Thyroid gland (tissue), 4 donors: ENCODE measurements at regions not wholly inside any gene's neighbourhood (a gene's known extent, or its start where the extent isn't known, plus 50 kb on each side); places are given as distances from the start of the nearest gene placed in this dataset.

Source experiments
- DNase-seq, 2 donors: peaks; one replicate each; pipeline ENCODE4 v3.0.0-alpha.2; 2019
- H3K27ac ChIP-seq, 3 donors: fragments of 200-600 bp; sonication (generic); 1 replicate in 2 of 3; 2 replicates in 1 of 3; pipeline ENCODE4 v1.5.1; 2016 to 2019; ENCODE audit warnings: mild to moderate bottlenecking in 1 of 3, moderate library complexity in 1 of 3
- H3K27me3 ChIP-seq: fragments of 200-600 bp; sonication (generic); one replicate; pipeline ENCODE4 v1.5.1; 2019
- H3K36me3 ChIP-seq, 2 donors: fragments of 200-600 bp; sonication (generic); one replicate each; pipeline ENCODE4 v1.5.1; 2016 to 2019
- H3K4me1 ChIP-seq, 2 donors: fragments of 200-600 bp; sonication (generic); one replicate each; pipeline ENCODE4 v1.5.1; 2017 to 2019
- H3K4me3 ChIP-seq, 3 donors: fragments of 200-600 bp; sonication (generic); replicated peaks in 1 of 3; 1 replicate in 2 of 3; 2 replicates in 1 of 3; pipeline ENCODE4 v1.5.1; 2016; ENCODE audit warnings: mild to moderate bottlenecking in 1 of 3
- H3K9me3 ChIP-seq: fragments of 200-600 bp; sonication (generic); one replicate; pipeline ENCODE4 v1.5.1; 2017
- CTCF ChIP-seq, 6 experiments: fragments of 200-600 bp in 3 of 6; fragments of 450-650 bp in 3 of 6; sonication (generic) in 3 of 6; IDR thresholded peaks; one replicate each; pipeline ENCODE4 v1.5.1; 2016 to 2019; ENCODE audit warnings: antibody characterized with exemption in 6 of 6, mild to moderate bottlenecking in 2 of 6, inconsistent platforms in 1 of 6, moderate library complexity in 1 of 6
- POLR2A ChIP-seq, 2 donors: fragments of 450-650 bp; IDR thresholded peaks; one replicate each; pipeline ENCODE4 v1.6.1; 2017; ENCODE audit warnings: antibody characterized with exemption in 2 of 2, mild to moderate bottlenecking in 2 of 2, moderate library complexity in 1 of 2
- WGBS, 2 donors: methylation state at CpG; one replicate each; pipeline ENCODE4 v1.1.5; 2017; 5-methylcytosine and 5-hydroxymethylcytosine counted together
- intact Hi-C: fragments of 100-400 bp; cut with DNase I; formaldehyde crosslinking; loops from one replicate; pipeline ENCODE4 v1.15.1; 2023

GRCh38 chr5:179487145-179487544 lies 63.2 kb upstream of the RUFY1 start:
- intact Hi-C loops, result no loop called here
- DNase-seq, result no peak
- H3K9me3 ChIP-seq, result no peaks in the 10 kb centered on the region
- H3K4me1 ChIP-seq, result no peaks in the 10 kb centered on the region
- H3K4me3 ChIP-seq, result no peak overlapping the region
- H3K27ac ChIP-seq, result no peak overlapping the region
- no peaks in the 10 kb centered on the region for H3K36me3 ChIP-seq
- TF ChIP-seq CTCF (IDR thresholded peaks at IDR 0.05) (no peak), POLR2A (IDR thresholded peaks at IDR 0.05) (no peak)
- H3K27me3 ChIP-seq, result no peaks in the 10 kb centered on the region
- WGBS, 2 donors, result 82 to 87% methylated on average over 8 of the region's 8 CpGs

GRCh38 chr5:179486596-179487051 lies 63.7 kb upstream of the RUFY1 start:
- H3K4me1 ChIP-seq, result no peaks in the 10 kb centered on the region
- H3K9me3 ChIP-seq, result no peaks in the 10 kb centered on the region
- H3K36me3 ChIP-seq, result no peaks in the 10 kb centered on the region
- 52 to 59% methylated on average over 7 to 10 of the region's 16 CpGs for WGBS, 2 donors
- H3K4me3 ChIP-seq, result no peak overlapping the region
- H3K27ac ChIP-seq, result no peak overlapping the region
- peak in 1 of 2 donors; percentile 15 for DNase-seq
- intact Hi-C loops, result no loop called here
- TF ChIP-seq CTCF (IDR thresholded peaks at IDR 0.05) (no peak), POLR2A (IDR thresholded peaks at IDR 0.05) (no peak)
- H3K27me3 ChIP-seq, result no peaks in the 10 kb centered on the region

DNA sequence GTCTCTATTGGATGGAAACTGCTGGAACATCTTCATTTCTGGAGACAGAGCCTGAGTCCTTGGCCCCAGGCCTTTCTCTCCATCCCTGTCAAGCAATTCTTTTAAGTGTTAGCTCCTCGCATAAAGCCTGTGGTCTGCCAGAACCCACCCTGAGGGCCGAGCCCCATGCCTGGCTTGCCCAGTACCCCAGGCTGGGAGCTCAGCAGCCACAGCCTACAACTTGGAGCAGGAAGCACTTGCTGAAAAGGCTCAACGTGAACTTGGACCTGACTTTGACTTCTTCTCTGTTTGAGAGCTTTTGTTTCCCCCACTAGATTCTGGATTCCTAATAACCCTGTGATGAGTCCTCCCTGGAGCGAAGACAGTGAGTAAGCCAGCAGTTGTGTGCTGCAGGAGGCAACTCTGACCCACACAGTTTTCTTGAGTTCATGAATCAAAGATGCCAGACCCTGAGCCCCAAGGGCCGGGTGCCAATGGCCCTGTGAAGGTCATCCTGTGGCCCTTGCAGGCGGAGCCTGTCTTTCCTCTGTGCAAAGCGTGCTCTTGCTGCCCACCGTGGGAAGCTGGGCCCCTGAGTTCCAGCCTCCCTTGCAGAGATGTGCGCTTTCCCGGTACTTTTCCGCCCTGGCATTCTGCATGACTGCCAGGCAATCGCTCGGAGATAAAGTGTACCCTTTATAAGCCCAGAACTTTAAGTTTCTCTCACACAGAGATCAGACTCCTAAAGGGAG lies 64.3 kb upstream of the RUFY1 start:
- Histone ChIP-seq H3K4me1 (no peaks in the 10 kb centered on the region), H3K27ac (no peak overlapping the region), H3K9me3 (no peaks in the 10 kb centered on the region), H3K36me3 (no peaks in the 10 kb centered on the region), H3K4me3 (no peak overlapping the region), H3K27me3 (no peaks in the 10 kb centered on the region)
- no peak for DNase-seq
- WGBS, 2 donors, result 88 to 93% methylated on average over 10 to 12 of the region's 13 CpGs
- intact Hi-C loops, result no loop called here
- TF ChIP-seq CTCF (IDR thresholded peaks at IDR 0.05), result no peak

DNA sequence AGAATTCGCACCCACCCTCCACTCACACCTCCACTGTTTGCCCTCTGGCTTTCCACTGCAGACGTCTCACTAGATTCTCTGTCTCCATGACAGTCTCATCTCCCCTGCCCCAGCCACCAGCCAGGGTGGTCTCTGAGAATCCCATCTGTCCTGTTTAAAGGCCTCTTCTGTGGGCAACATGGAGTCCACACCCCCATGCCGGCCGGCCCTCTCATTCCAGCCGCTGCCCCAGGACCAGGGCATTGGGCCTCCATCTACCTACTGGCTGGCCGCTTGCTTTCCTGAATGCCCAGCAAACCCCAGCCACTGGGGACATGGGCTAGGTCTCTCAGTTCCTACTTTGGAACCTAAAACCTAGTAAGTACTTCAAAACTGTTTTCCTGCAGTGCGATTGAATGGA lies 65.6 kb upstream of the RUFY1 start:
- no peaks in the 10 kb centered on the region for H3K36me3 ChIP-seq
- no peak for DNase-seq
- 92 to 99% methylated on average over 7 of the region's 7 CpGs for WGBS, 2 donors

More for the DNA sequence above, 65.6 kb upstream of the RUFY1 start:
- TF ChIP-seq CTCF (IDR thresholded peaks at IDR 0.05), result no peak
- TF ChIP-seq POLR2A (IDR thresholded peaks at IDR 0.05), result no peak
- Histone ChIP-seq H3K27me3 (no peaks in the 10 kb centered on the region), H3K4me1 (no peaks in the 10 kb centered on the region), H3K27ac (no peak overlapping the region), H3K9me3 (no peaks in the 10 kb centered on the region), H3K4me3 (no peak overlapping the region)
- intact Hi-C loops, result no loop called here
